GM23248 (cell line): ENCODE measurements at regions not wholly inside any gene's neighbourhood (a gene's known extent, or its start where the extent isn't known, plus 50 kb on each side); places are given as distances from the start of the nearest gene placed in this dataset.

ENCODE experiments used
- DNase-seq: peaks from one replicate; pipeline ENCODE4 v3.0.0-alpha.2; 2015
- H2AFZ ChIP-seq: fragments of 200-600 bp; sonication (generic); 2 replicates; pipeline ENCODE4 v1.6.1; 2016; ENCODE audit warnings: antibody characterized with exemption
- H3F3A ChIP-seq: fragments of 200-600 bp; sonication (generic); 2 replicates; pipeline ENCODE4 v1.6.1; 2016; ENCODE audit warnings: mild to moderate bottlenecking, antibody characterized with exemption, mixed run types; ENCODE audit not compliant: insufficient read depth
- H3K27ac ChIP-seq: fragments of 200-600 bp; sonication (generic); 2 replicates; pipeline ENCODE4 v1.5.1; 2016; ENCODE audit warnings: mild to moderate bottlenecking
- H3K27me3 ChIP-seq: fragments of 200-600 bp; sonication (generic); replicated peaks from 2 replicates; pipeline ENCODE4 v1.6.1; 2016; ENCODE audit warnings: mild to moderate bottlenecking; ENCODE audit not compliant: insufficient read depth
- H3K36me3 ChIP-seq: fragments of 200-600 bp; sonication (generic); 2 replicates; pipeline ENCODE4 v1.6.1; 2016; ENCODE audit warnings: low read depth, mild to moderate bottlenecking
- H3K4me1 ChIP-seq: fragments of 200-600 bp; sonication (generic); 2 replicates; pipeline ENCODE4 v1.6.1; 2016; ENCODE audit warnings: mild to moderate bottlenecking; ENCODE audit not compliant: insufficient read depth
- H3K4me2 ChIP-seq: fragments of 200-600 bp; sonication (generic); one replicate; pipeline ENCODE4 v1.6.1; 2016; ENCODE audit warnings: mild to moderate bottlenecking; ENCODE audit not compliant: unreplicated experiment
- H3K4me3 ChIP-seq: fragments of 200-600 bp; sonication (generic); 2 replicates; pipeline ENCODE4 v1.5.1; 2016; ENCODE audit warnings: mild to moderate bottlenecking
- H3K79me2 ChIP-seq: fragments of 200-600 bp; sonication (generic); 2 replicates; pipeline ENCODE4 v1.6.1; 2016; ENCODE audit warnings: mild to moderate bottlenecking; ENCODE audit not compliant: insufficient read depth
- H3K9ac ChIP-seq: fragments of 200-600 bp; sonication (generic); 2 replicates; pipeline ENCODE4 v1.6.1; 2016; ENCODE audit warnings: mild to moderate bottlenecking
- H3K9me2 ChIP-seq: fragments of 200-600 bp; sonication (generic); 2 replicates; pipeline ENCODE4 v1.6.1; 2016; ENCODE audit warnings: mixed run types, mild to moderate bottlenecking, moderate library complexity; ENCODE audit not compliant: insufficient read depth
- H3K9me3 ChIP-seq: fragments of 200-600 bp; sonication (generic); one replicate; pipeline ENCODE4 v1.6.1; 2017; ENCODE audit warnings: low read depth
- H4K20me1 ChIP-seq: fragments of 200-600 bp; sonication (generic); 2 replicates; pipeline ENCODE4 v1.6.0; 2016; ENCODE audit not compliant: insufficient read depth
- EZH2 ChIP-seq: fragments of 200-600 bp; sonication (generic); IDR thresholded peaks from 2 replicates; pipeline ENCODE4 v1.6.1; 2018; ENCODE audit warnings: antibody characterized with exemption, mild to moderate bottlenecking; ENCODE audit not compliant: insufficient read depth, poor library complexity, severe bottlenecking
- EZH2phosphoT487 ChIP-seq: fragments of 200-600 bp; sonication (generic); IDR thresholded peaks from 2 replicates; pipeline ENCODE4 v1.6.1; 2018; ENCODE audit warnings: antibody characterized with exemption, moderate library complexity, mild to moderate bottlenecking, low read depth; ENCODE audit not compliant: insufficient read depth
- WGBS, 2 experiments: methylation state at CpG; one replicate each; pipeline ENCODE4 v1.1.6; 2015 to 2017; ENCODE audit warnings: low lambda C conversion rate in 2 of 2, low coverage in 1 of 2; ENCODE audit errors: missing lambda C conversion rate in 2 of 2; 5-methylcytosine and 5-hydroxymethylcytosine counted together
- in situ Hi-C: fragments of 300-500 bp; cut with MboI; formaldehyde crosslinking; loops from 2 replicates; pipeline ENCODE4 v1.15.0; 2020

DNA sequence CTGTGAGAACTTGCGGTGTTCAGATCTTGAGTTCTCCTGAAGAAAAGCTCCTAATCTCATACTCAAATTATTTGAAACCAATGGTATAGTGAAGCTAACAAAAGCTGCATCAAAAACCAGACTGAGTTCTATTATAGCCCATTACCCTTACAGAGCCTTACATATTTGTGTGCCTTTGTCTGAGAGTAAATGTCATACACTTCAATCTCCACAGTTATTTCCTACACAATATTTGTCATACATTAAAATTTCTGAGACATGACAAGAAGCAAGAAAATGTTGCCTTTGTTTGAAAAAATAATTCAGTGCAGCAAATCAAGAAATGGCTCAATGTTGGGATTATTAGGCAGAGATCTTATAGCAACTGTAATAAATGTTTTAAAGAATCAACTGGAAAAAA, 776.1 kb upstream of the MBL2 start:
- no peak overlapping the region for H3K9ac ChIP-seq
- H3K9me3 ChIP-seq = no peaks in the 10 kb centered on the region
- H3K9me2 ChIP-seq = no peaks in the 10 kb centered on the region
- in situ Hi-C loops = no loop called here
- no peak overlapping the region for H3K4me3 ChIP-seq
- no peak for DNase-seq
- 38 to 50% methylated on average over 1 of the region's 1 CpG for WGBS, 2 experiments
- H3K27ac ChIP-seq = no peak overlapping the region
- H3K79me2 ChIP-seq = no peaks in the 10 kb centered on the region
- no peak overlapping the region for H3K4me2 ChIP-seq
- no peaks in the 10 kb centered on the region for H3F3A ChIP-seq
- TF ChIP-seq EZH2phosphoT487 (no peak), EZH2 (no peak)
- no peaks in the 10 kb centered on the region for H3K36me3 ChIP-seq
- H3K27me3 ChIP-seq = no peaks in the 10 kb centered on the region
- no peak overlapping the region for H2AFZ ChIP-seq
- no peaks in the 10 kb centered on the region for H4K20me1 ChIP-seq
- H3K4me1 ChIP-seq = no peaks in the 10 kb centered on the region

GRCh38 chr10:53547364-53547763, 774.8 kb upstream of the MBL2 start:
- H3K27me3 ChIP-seq = no peaks in the 10 kb centered on the region
- no peaks in the 10 kb centered on the region for H3K9me3 ChIP-seq
- H3K4me2 ChIP-seq = no peak overlapping the region
- DNase-seq = no peak
- H3K9ac ChIP-seq = no peak overlapping the region
- no peak overlapping the region for H2AFZ ChIP-seq
- in situ Hi-C loops = no loop called here
- TF ChIP-seq EZH2phosphoT487 (no peak), EZH2 (no peak)
- H3K79me2 ChIP-seq = no peaks in the 10 kb centered on the region
- H4K20me1 ChIP-seq = no peaks in the 10 kb centered on the region
- no peaks in the 10 kb centered on the region for H3K4me1 ChIP-seq
- H3K27ac ChIP-seq = no peak overlapping the region
- H3F3A ChIP-seq = no peaks in the 10 kb centered on the region
- no peaks in the 10 kb centered on the region for H3K9me2 ChIP-seq
- H3K36me3 ChIP-seq = no peaks in the 10 kb centered on the region
- WGBS, 2 experiments = 50 to 56% methylated on average over 1 of the region's 1 CpG
- no peak overlapping the region for H3K4me3 ChIP-seq

- H3K9ac ChIP-seq = no peak overlapping the region
Observed at GRCh38 chr10:53543410-53543809, 770.8 kb upstream of the MBL2 start.

GRCh38 chr10:53537508-53537907, 764.9 kb upstream of the MBL2 start:
- H3F3A ChIP-seq = no peaks in the 10 kb centered on the region
- no peak overlapping the region for H3K27ac ChIP-seq
- H3K27me3 ChIP-seq = no peaks in the 10 kb centered on the region
- no peak overlapping the region for H3K9ac ChIP-seq
- H3K79me2 ChIP-seq = no peaks in the 10 kb centered on the region
- H2AFZ ChIP-seq = no peak overlapping the region
- no peak for DNase-seq
- in situ Hi-C loops = no loop called here
- no peaks in the 10 kb centered on the region for H3K4me1 ChIP-seq
- no peaks in the 10 kb centered on the region for H3K36me3 ChIP-seq
- H3K9me2 ChIP-seq = no peaks in the 10 kb centered on the region
- H4K20me1 ChIP-seq = no peaks in the 10 kb centered on the region
- peaks cover 3% of the 10 kb centered on the region for H3K9me3 ChIP-seq
- H3K4me2 ChIP-seq = no peak overlapping the region
- H3K4me3 ChIP-seq = no peak overlapping the region
- TF ChIP-seq EZH2 (no peak), EZH2phosphoT487 (no peak)

More at GRCh38 chr10:53543410-53543809, 770.8 kb upstream of the MBL2 start:
- TF ChIP-seq EZH2phosphoT487 (no peak), EZH2 (no peak)
- no peak for DNase-seq
- H3K27ac ChIP-seq = no peak overlapping the region
- 15 to 21% methylated on average over 2 of the region's 2 CpGs for WGBS, 2 experiments
- no peaks in the 10 kb centered on the region for H3F3A ChIP-seq
- no peaks in the 10 kb centered on the region for H3K79me2 ChIP-seq
- in situ Hi-C loops = no loop called here
- H2AFZ ChIP-seq = no peak overlapping the region
- no peak overlapping the region for H3K4me3 ChIP-seq
- H4K20me1 ChIP-seq = no peaks in the 10 kb centered on the region
- H3K36me3 ChIP-seq = no peaks in the 10 kb centered on the region
- no peak overlapping the region for H3K4me2 ChIP-seq
- no peaks in the 10 kb centered on the region for H3K9me2 ChIP-seq
- H3K27me3 ChIP-seq = no peaks in the 10 kb centered on the region
- H3K4me1 ChIP-seq = no peaks in the 10 kb centered on the region
- H3K9me3 ChIP-seq = peaks cover 3% of the 10 kb centered on the region

DNA sequence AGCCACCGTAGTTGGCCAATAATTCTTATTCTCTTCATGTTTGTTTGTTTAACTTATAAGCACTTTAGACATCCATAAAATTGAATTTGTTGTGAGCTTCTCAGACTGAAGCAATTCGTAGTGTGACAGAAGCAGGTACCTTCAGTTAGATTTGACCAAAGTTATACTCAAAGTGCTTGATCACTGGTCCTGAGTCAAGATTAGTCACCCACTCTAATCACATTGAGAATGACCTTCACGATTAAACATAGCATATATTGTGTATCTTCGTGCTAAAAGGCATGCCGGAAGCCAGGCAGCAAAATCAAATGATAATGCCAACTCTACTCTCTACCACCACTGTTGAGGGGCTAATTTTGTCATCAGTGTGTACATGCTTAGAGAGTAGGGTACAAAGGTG, 763.7 kb upstream of the MBL2 start:
- no peak for DNase-seq
- Histone ChIP-seq H3K27ac (no peak overlapping the region), H2AFZ (no peak overlapping the region), H3K79me2 (no peaks in the 10 kb centered on the region), H3K4me2 (no peak overlapping the region), H3K9ac (no peak overlapping the region), H3K36me3 (no peaks in the 10 kb centered on the region), H3K9me2 (no peaks in the 10 kb centered on the region), H3K4me3 (no peak overlapping the region), H3F3A (no peaks in the 10 kb centered on the region), H4K20me1 (no peaks in the 10 kb centered on the region), H3K27me3 (no peaks in the 10 kb centered on the region), H3K4me1 (no peaks in the 10 kb centered on the region), H3K9me3 (peaks cover 3% of the 10 kb centered on the region)
- TF ChIP-seq EZH2 = no peak
- TF ChIP-seq EZH2phosphoT487 = no peak
- WGBS, 2 experiments = 37 to 40% methylated on average over 5 of the region's 5 CpGs
- in situ Hi-C loops = no loop called here
